ENCODE measurements at regions not wholly inside any gene's neighbourhood (a gene's known extent, or its start where the extent isn't known, plus 50 kb on each side); places are given as distances from the start of the nearest gene placed in this dataset.
"Not testable (repeated sequence)": the region's sequence is repeated elsewhere in the genome, so short reads cannot be mapped to it uniquely, and the experiment has no call there.

- DNase-seq: no peak
Measured at GRCh38 chr10:8640301-8640700, 585.8 kb downstream of the GATA3 start.

GRCh38 chr10:8640878-8641277, 586.4 kb downstream of the GATA3 start:
- DNase-seq: no peak

- DNase-seq: no peak
Measured at GRCh38 chr10:8656261-8656660, 601.8 kb downstream of the GATA3 start.

GRCh38 chr10:8659982-8660381, 605.5 kb downstream of the GATA3 start:
- no peak for DNase-seq

- no peak for DNase-seq
Measured at GRCh38 chr10:8661886-8662285, 607.4 kb downstream of the GATA3 start.

- no peak for DNase-seq
Measured at GRCh38 chr10:8663131-8663530, 608.6 kb downstream of the GATA3 start.

- DNase-seq: no peak
Measured at GRCh38 chr10:8665322-8665721, 610.8 kb downstream of the GATA3 start.

GRCh38 chr10:8670461-8670860, 616.0 kb downstream of the GATA3 start:
- no peak for DNase-seq

GRCh38 chr10:8674230-8674629, 619.7 kb downstream of the GATA3 start:
- no peak for DNase-seq

GRCh38 chr10:8677642-8678041, 623.2 kb downstream of the GATA3 start:
- DNase-seq: no peak

- DNase-seq: not testable (repeated sequence)
Measured at GRCh38 chr10:8684916-8685315, 630.4 kb downstream of the GATA3 start.

- DNase-seq: no peak
Measured at GRCh38 chr10:8688881-8689280, 634.4 kb downstream of the GATA3 start.

- no peak for DNase-seq
Measured at GRCh38 chr10:8691498-8692017, 637.1 kb downstream of the GATA3 start.

- not testable (repeated sequence) for DNase-seq
Measured at GRCh38 chr10:8693635-8694034, 639.1 kb downstream of the GATA3 start.

GRCh38 chr10:8696746-8697145, 642.3 kb downstream of the GATA3 start:
- no peak for DNase-seq

GRCh38 chr10:8700689-8701088, 646.2 kb downstream of the GATA3 start:
- DNase-seq: no peak

- no peak for DNase-seq
Measured at GRCh38 chr10:8702181-8702580, 647.7 kb downstream of the GATA3 start.

- DNase-seq: no peak
Measured at GRCh38 chr10:8705415-8705814, 650.9 kb downstream of the GATA3 start.

- DNase-seq: no peak
Measured at GRCh38 chr10:8712656-8713055, 658.2 kb downstream of the GATA3 start.

GRCh38 chr10:8719971-8720370, 665.5 kb downstream of the GATA3 start:
- DNase-seq: no peak

GRCh38 chr10:8721650-8722049, 667.2 kb downstream of the GATA3 start:
- DNase-seq: no peak

GRCh38 chr10:8722835-8723234, 668.3 kb downstream of the GATA3 start:
- DNase-seq: no peak

- DNase-seq: no peak
Measured at GRCh38 chr10:8725343-8725742, 670.9 kb downstream of the GATA3 start.

- DNase-seq: no peak
Measured at GRCh38 chr10:8726084-8726778, 671.7 kb downstream of the GATA3 start.

- DNase-seq: no peak
Measured at GRCh38 chr10:8726779-8727084, 672.2 kb downstream of the GATA3 start.
